GM10266 (cell line): ENCODE measurements at regions not wholly inside any gene's neighbourhood (a gene's known extent, or its start where the extent isn't known, plus 50 kb on each side); places are given as distances from the start of the nearest gene placed in this dataset.
"Not testable (repeated sequence)": the region's sequence is repeated elsewhere in the genome, so short reads cannot be mapped to it uniquely, and the experiment has no call there.

Experiments
- DNase-seq: peaks from one replicate; pipeline ENCODE4 v3.0.0; 2012; ENCODE audit errors: extremely low spot score
- CTCF ChIP-seq: IDR thresholded peaks from 2 replicates; pipeline ENCODE4 v1.5.1; 2012; ENCODE audit warnings: mild to moderate bottlenecking, low read depth; ENCODE audit not compliant: control insufficient read depth, insufficient read depth; ENCODE audit errors: missing control alignments

- DNase-seq = no peak
- no peak for TF ChIP-seq CTCF
Measured at GRCh38 chr4:124152132-124152531, 560.4 kb downstream of the ANKRD50 start.

- TF ChIP-seq CTCF = no peak
- no peak for DNase-seq
Measured at GRCh38 chr4:124155239-124155638, 557.3 kb downstream of the ANKRD50 start.

GRCh38 chr4:124157396-124158083 lies 555.0 kb downstream of the ANKRD50 start:
- TF ChIP-seq CTCF = no peak
- DNase-seq = no peak

GRCh38 chr4:124163401-124163800 lies 549.1 kb downstream of the ANKRD50 start:
- no peak for TF ChIP-seq CTCF
- DNase-seq = no peak

- DNase-seq = no peak
- no peak for TF ChIP-seq CTCF
Measured at GRCh38 chr4:124167602-124168001, 544.9 kb downstream of the ANKRD50 start.

GRCh38 chr4:124169524-124169923 lies 543.0 kb downstream of the ANKRD50 start:
- not testable (repeated sequence) for DNase-seq

- no peak for DNase-seq
- no peak for TF ChIP-seq CTCF
Measured at GRCh38 chr4:124173912-124174311, 538.6 kb downstream of the ANKRD50 start.

- no peak for TF ChIP-seq CTCF
- no peak for DNase-seq
Measured at GRCh38 chr4:124177647-124178425, 534.7 kb downstream of the ANKRD50 start.
